ENCODE measurements at regions not wholly inside any gene's neighbourhood (a gene's known extent, or its start where the extent isn't known, plus 50 kb on each side); places are given as distances from the start of the nearest gene placed in this dataset.

GRCh38 chr10:78915190-78915518 is 153.6 kb upstream of the ZMIZ1 start:
- TF ChIP-seq, protein P1, sequence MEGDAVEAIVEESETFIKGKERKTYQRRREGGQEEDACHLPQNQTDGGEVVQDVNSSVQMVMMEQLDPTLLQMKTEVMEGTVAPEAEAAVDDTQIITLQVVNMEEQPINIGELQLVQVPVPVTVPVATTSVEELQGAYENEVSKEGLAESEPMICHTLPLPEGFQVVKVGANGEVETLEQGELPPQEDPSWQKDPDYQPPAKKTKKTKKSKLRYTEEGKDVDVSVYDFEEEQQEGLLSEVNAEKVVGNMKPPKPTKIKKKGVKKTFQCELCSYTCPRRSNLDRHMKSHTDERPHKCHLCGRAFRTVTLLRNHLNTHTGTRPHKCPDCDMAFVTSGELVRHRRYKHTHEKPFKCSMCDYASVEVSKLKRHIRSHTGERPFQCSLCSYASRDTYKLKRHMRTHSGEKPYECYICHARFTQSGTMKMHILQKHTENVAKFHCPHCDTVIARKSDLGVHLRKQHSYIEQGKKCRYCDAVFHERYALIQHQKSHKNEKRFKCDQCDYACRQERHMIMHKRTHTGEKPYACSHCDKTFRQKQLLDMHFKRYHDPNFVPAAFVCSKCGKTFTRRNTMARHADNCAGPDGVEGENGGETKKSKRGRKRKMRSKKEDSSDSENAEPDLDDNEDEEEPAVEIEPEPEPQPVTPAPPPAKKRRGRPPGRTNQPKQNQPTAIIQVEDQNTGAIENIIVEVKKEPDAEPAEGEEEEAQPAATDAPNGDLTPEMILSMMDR (IDR thresholded peaks at IDR 0.05), result no peak
- no peak for TF ChIP-seq ZFX (IDR thresholded peaks at IDR 0.05; ENCODE audit: borderline replicate concordance)

All from 22Rv1 (cell line).